PC-3 (cell line): ENCODE measurements at regions not wholly inside any gene's neighbourhood (a gene's known extent, or its start where the extent isn't known, plus 50 kb on each side); places are given as distances from the start of the nearest gene placed in this dataset.

Experiments
- ATAC-seq: fragments of 200-7000 bp; cut with Tn5 transposase; 2 replicates; pipeline ENCODE4 v1.9.1; 2020; ENCODE audit warnings: mild to moderate bottlenecking, moderate library complexity
- BruUV-seq: library from RNA; stranded (reverse); fragments of 400-500 nt; replicated peaks from 2 replicates; lab custom pipeline; 2021; lab: Mats Ljungman, UMichigan
- CTCF ChIA-PET: fragments of 300-600 bp; sonication (Branson Sonifier 250); formaldehyde crosslinking; loops from one replicate; lab custom pipeline; 2022; ENCODE audit warnings: antibody characterized with exemption; lab: Charles Lee
- POLR2A ChIA-PET: fragments of 300-600 bp; sonication (Branson Sonifier 250); formaldehyde crosslinking; loops from one replicate; lab custom pipeline; 2022; ENCODE audit warnings: antibody characterized with exemption; ENCODE audit not compliant: unreplicated experiment; lab: Charles Lee
- DNase-seq: peaks from one replicate; pipeline ENCODE4 v3.0.0-alpha.2; 2015
- H2AFZ ChIP-seq: fragments of 300-600 bp; sonication (generic); 2 replicates; pipeline ENCODE4 v1.6.0; 2016; ENCODE audit warnings: antibody characterized with exemption, low read length
- H3F3A ChIP-seq: fragments of 300-600 bp; sonication (generic); one replicate; pipeline ENCODE4 v1.6.0; 2017; ENCODE audit warnings: antibody characterized with exemption, low read length, control low read depth, mild to moderate bottlenecking; ENCODE audit not compliant: unreplicated experiment
- H3K27ac ChIP-seq: fragments of 300-600 bp; sonication (generic); 2 replicates; pipeline ENCODE4 v1.5.1; 2016; ENCODE audit warnings: mild to moderate bottlenecking, low read length
- H3K27me3 ChIP-seq: fragments of 300-600 bp; sonication (generic); 2 replicates; pipeline ENCODE4 v1.6.1; 2016; ENCODE audit warnings: low read length, mixed read lengths
- H3K36me3 ChIP-seq: fragments of 300-600 bp; sonication (generic); 2 replicates; pipeline ENCODE4 v1.6.1; 2016; ENCODE audit warnings: low read depth, mixed run types, low read length, mixed read lengths
- H3K4me1 ChIP-seq: fragments of 300-600 bp; sonication (generic); 2 replicates; pipeline ENCODE4 v1.5.1; 2016; ENCODE audit warnings: low read length; ENCODE audit not compliant: insufficient read depth
- H3K4me2 ChIP-seq: fragments of 300-600 bp; sonication (generic); 2 replicates; pipeline ENCODE4 v1.6.0; 2016; ENCODE audit warnings: low read length
- H3K4me3 ChIP-seq: fragments of 300-600 bp; sonication (generic); 2 replicates; pipeline ENCODE4 v1.5.1; 2016; ENCODE audit warnings: mild to moderate bottlenecking, low read length, mixed read lengths
- H3K79me2 ChIP-seq: fragments of 300-600 bp; sonication (generic); 2 replicates; pipeline ENCODE4 v1.6.1; 2017; ENCODE audit warnings: low read length, mixed read lengths
- H3K9ac ChIP-seq: fragments of 300-600 bp; sonication (generic); 2 replicates; pipeline ENCODE4 v1.6.0; 2016; ENCODE audit warnings: mild to moderate bottlenecking, low read length
- H3K9me2 ChIP-seq: fragments of 300-600 bp; sonication (generic); replicated peaks from 2 replicates; pipeline ENCODE4 v1.6.1; 2016; ENCODE audit warnings: mixed run types, low read length, mixed read lengths
- H3K9me3 ChIP-seq: fragments of 300-600 bp; sonication (generic); 2 replicates; pipeline ENCODE4 v1.6.1; 2016; ENCODE audit warnings: low read length, mixed read lengths
- H4K20me1 ChIP-seq: fragments of 300-600 bp; sonication (generic); 2 replicates; pipeline ENCODE4 v1.6.1; 2016; ENCODE audit warnings: low read length, mixed read lengths
- EZH2 ChIP-seq: fragments of 300-600 bp; sonication (generic); IDR thresholded peaks from one replicate; pipeline ENCODE4 v1.6.1; 2017; ENCODE audit warnings: antibody characterized with exemption, mild to moderate bottlenecking, low read length; ENCODE audit not compliant: unreplicated experiment
- EZH2phosphoT487 ChIP-seq: fragments of 300-600 bp; sonication (generic); IDR thresholded peaks from 2 replicates; pipeline ENCODE4 v1.6.1; 2018; ENCODE audit warnings: mild to moderate bottlenecking, antibody characterized with exemption, low read length, borderline replicate concordance
- intact Hi-C: fragments of 100-400 bp; cut with micrococcal nuclease; formaldehyde crosslinking; loops from 2 replicates; pipeline ENCODE4 v1.9.0; 2023
- TF ChIP-seq, protein P1 (sequence below): fragments of 300-600 bp; sonication (generic); conservative IDR thresholded peaks from 2 replicates; pipeline ENCODE4 v1.5.1; 2017; ENCODE audit warnings: antibody characterized with exemption, low read depth, mild to moderate bottlenecking, low read length

- DNase-seq: no peak
- Histone ChIP-seq H3K27me3 (0 out of 2 replicates have a peak, but pooled peaks cover 3% of the 10 kb centered on the region), H3K4me2 (no peak overlapping the region), H3K27ac (no peak overlapping the region), H3K9me3 (0 out of 2 replicates have a peak, but pooled peaks cover 3% of the 10 kb centered on the region), H3K4me1 (no peaks in the 10 kb centered on the region), H3K79me2 (no peaks in the 10 kb centered on the region), H3K4me3 (no peak overlapping the region), H4K20me1 (no peaks in the 10 kb centered on the region), H2AFZ (no peak overlapping the region), H3K9me2 (no peaks in the 10 kb centered on the region), H3K36me3 (no peaks in the 10 kb centered on the region), H3F3A (no peaks in the 10 kb centered on the region), H3K9ac (no peak overlapping the region)
- no TSS peak for BruUV-seq
- TF ChIP-seq EZH2phosphoT487 (no peak), EZH2 (no peak)
- TF ChIP-seq, protein P1, sequence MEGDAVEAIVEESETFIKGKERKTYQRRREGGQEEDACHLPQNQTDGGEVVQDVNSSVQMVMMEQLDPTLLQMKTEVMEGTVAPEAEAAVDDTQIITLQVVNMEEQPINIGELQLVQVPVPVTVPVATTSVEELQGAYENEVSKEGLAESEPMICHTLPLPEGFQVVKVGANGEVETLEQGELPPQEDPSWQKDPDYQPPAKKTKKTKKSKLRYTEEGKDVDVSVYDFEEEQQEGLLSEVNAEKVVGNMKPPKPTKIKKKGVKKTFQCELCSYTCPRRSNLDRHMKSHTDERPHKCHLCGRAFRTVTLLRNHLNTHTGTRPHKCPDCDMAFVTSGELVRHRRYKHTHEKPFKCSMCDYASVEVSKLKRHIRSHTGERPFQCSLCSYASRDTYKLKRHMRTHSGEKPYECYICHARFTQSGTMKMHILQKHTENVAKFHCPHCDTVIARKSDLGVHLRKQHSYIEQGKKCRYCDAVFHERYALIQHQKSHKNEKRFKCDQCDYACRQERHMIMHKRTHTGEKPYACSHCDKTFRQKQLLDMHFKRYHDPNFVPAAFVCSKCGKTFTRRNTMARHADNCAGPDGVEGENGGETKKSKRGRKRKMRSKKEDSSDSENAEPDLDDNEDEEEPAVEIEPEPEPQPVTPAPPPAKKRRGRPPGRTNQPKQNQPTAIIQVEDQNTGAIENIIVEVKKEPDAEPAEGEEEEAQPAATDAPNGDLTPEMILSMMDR: no peak
- ChIA-PET POLR2A (no interaction called here), CTCF (no interaction called here)
- ATAC-seq: no peak
- intact Hi-C loops: no loop called here
Observed at GRCh38 chr5:113875096-113875495, 361.6 kb downstream of the YTHDC2 start.

DNA sequence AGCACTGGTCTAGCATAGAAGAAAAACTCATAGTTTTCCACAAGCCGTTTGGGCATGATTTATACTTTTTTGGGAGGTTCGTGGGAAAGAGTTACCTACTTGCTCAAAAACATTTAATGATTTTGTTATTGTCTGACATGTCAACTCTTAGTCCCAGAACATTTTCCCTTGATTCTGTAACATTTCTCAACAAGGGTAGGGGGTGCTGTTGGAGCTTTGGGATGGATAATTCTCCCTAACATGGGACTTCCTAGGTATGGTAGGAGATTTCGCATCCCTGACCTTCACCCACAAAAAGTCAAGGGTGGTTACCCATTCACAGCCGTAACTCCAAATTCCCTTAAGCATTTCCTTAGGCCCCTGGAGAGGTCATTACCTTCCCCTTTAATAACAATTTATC, 378.0 kb downstream of the YTHDC2 start:
- H4K20me1 ChIP-seq: no peaks in the 10 kb centered on the region
- H3K4me3 ChIP-seq: no peak overlapping the region
- BruUV-seq: no TSS peak
- ATAC-seq (no peak), DNase-seq (no peak)
- intact Hi-C loops: no loop called here
- POLR2A ChIA-PET: no interaction called here
- no peak overlapping the region for H3K27ac ChIP-seq
- H3K4me2 ChIP-seq: no peak overlapping the region
- no peaks in the 10 kb centered on the region for H3K36me3 ChIP-seq
- H3K4me1 ChIP-seq: no peaks in the 10 kb centered on the region
- CTCF ChIA-PET: no interaction called here
- H3K79me2 ChIP-seq: no peaks in the 10 kb centered on the region
- no peak for TF ChIP-seq EZH2
- TF ChIP-seq, protein P1: no peak
- no peak for TF ChIP-seq EZH2phosphoT487
- no peaks in the 10 kb centered on the region for H3F3A ChIP-seq
- H3K27me3 ChIP-seq: 0 out of 2 replicates have a peak, but pooled peaks cover 4% of the 10 kb centered on the region
- no peaks in the 10 kb centered on the region for H3K9me2 ChIP-seq
- H3K9me3 ChIP-seq: no peaks in the 10 kb centered on the region
- no peak overlapping the region for H2AFZ ChIP-seq
- H3K9ac ChIP-seq: no peak overlapping the region

DNA sequence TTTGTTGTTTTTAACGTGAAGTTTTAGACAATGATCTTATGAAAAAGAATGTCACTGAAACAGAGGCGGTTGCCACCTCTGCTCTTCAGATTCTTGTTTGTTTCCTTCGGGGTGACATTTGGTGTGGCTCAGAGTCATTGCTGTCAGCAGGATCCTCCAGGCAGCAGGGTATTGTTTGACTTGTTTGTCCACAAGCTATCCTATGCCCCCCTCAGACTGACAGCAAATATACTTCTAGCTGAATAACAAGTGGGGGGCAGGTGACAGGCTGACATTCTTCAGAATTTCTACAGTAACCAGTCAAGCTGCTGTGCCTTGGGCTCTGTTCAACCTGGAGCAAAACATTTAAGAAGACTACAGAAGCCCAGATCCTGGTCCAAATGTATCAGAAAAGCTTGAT, 383.3 kb downstream of the YTHDC2 start:
- ChIA-PET POLR2A (no interaction called here), CTCF (no interaction called here)
- Histone ChIP-seq H3K79me2 (no peaks in the 10 kb centered on the region), H3K36me3 (no peaks in the 10 kb centered on the region), H4K20me1 (no peaks in the 10 kb centered on the region), H2AFZ (no peak overlapping the region), H3K9me3 (no peaks in the 10 kb centered on the region), H3K27ac (no peak overlapping the region), H3K9ac (no peak overlapping the region), H3K27me3 (0 out of 2 replicates have a peak, but pooled peaks cover 8% of the 10 kb centered on the region), H3K4me3 (no peak overlapping the region), H3K4me2 (no peak overlapping the region), H3K4me1 (no peaks in the 10 kb centered on the region), H3K9me2 (no peaks in the 10 kb centered on the region), H3F3A (no peaks in the 10 kb centered on the region)
- TF ChIP-seq EZH2phosphoT487: no peak
- no TSS peak for BruUV-seq
- no peak for ATAC-seq
- intact Hi-C loops: no loop called here
- DNase-seq: no peak
